GM10248 (cell line): ENCODE measurements at regions not wholly inside any gene's neighbourhood (a gene's known extent, or its start where the extent isn't known, plus 50 kb on each side); places are given as distances from the start of the nearest gene placed in this dataset.

Experiments
- CTCF ChIA-PET: fragments of 300-600 bp; sonication (Branson Sonifier 250); formaldehyde crosslinking; extraction: SDS; loops from one replicate; lab custom pipeline; 2021; ENCODE audit warnings: antibody characterized with exemption; lab: Yijun Ruan, JAX
- POLR2A ChIA-PET: fragments of 350-650 bp; sonication (Branson Sonifier 250); formaldehyde crosslinking; extraction: SDS; loops from one replicate; lab custom pipeline; 2020; ENCODE audit warnings: antibody characterized with exemption; lab: Yijun Ruan, JAX
- DNase-seq: peaks from one replicate; pipeline ENCODE4 v3.0.0; 2012; ENCODE audit errors: extremely low spot score
- TF ChIP-seq, protein P1 (sequence below): IDR thresholded peaks from 2 replicates; pipeline ENCODE4 v1.5.1; 2012; ENCODE audit warnings: mild to moderate bottlenecking, low read depth; ENCODE audit errors: extremely low read depth, missing control alignments, control extremely low read depth

GRCh38 chr2:117555965-117556364, 258.5 kb upstream of the DDX18 start:
- TF ChIP-seq, protein P1, sequence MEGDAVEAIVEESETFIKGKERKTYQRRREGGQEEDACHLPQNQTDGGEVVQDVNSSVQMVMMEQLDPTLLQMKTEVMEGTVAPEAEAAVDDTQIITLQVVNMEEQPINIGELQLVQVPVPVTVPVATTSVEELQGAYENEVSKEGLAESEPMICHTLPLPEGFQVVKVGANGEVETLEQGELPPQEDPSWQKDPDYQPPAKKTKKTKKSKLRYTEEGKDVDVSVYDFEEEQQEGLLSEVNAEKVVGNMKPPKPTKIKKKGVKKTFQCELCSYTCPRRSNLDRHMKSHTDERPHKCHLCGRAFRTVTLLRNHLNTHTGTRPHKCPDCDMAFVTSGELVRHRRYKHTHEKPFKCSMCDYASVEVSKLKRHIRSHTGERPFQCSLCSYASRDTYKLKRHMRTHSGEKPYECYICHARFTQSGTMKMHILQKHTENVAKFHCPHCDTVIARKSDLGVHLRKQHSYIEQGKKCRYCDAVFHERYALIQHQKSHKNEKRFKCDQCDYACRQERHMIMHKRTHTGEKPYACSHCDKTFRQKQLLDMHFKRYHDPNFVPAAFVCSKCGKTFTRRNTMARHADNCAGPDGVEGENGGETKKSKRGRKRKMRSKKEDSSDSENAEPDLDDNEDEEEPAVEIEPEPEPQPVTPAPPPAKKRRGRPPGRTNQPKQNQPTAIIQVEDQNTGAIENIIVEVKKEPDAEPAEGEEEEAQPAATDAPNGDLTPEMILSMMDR: no peak
- no peak for DNase-seq
- ChIA-PET CTCF (interaction anchor here (1.4 kb wide), 1 partner anchor 20 kb away, joined by 4 read pairs; no protein-coding TSS in a partner anchor), POLR2A (no interaction called here)

DNA sequence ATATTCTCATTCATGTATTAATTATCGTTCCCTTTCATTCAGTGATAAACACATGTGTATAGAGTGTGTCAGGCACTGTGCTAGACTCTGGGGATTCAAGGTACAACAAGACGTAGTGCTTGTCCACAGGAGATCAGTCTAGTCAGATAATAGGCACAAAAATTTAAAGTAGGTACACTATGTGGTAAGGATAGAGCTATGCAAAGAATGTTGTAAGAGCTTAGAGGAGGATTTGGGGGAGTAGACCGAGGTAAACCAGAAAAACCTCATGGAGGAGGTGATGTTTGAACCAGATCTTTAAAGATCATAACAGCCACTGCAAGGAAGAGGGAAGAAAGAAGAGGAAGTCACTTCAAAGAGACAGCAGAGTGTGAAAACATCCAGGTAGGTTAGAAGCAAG, 256.9 kb upstream of the DDX18 start:
- no peak for DNase-seq
- CTCF ChIA-PET: interaction anchor here (1.4 kb wide), 1 partner anchor 14 kb away, joined by 3 read pairs; no protein-coding TSS in a partner anchor
- TF ChIP-seq, protein P1: no peak
- POLR2A ChIA-PET: no interaction called here

DNA sequence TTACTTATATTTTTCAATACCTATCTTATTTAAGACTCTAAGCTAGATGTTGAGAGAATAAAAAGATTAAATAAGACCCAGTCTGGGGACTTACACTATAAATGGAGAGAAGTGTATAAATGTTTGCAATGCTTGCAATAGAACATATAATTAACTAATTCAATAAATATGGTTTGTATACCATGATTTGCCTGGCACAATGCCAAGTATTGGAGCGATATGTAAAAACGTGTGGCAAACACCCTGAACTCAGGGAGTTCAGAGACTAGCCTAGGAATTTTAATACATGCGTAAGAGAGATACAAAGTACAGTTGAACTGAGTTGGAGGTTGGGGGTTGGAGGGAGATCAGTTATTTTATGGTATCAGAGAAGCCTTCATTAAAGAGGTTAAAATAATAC, 251.8 kb upstream of the DDX18 start:
- TF ChIP-seq, protein P1: no peak
- POLR2A ChIA-PET: no interaction called here
- no peak for DNase-seq
- CTCF ChIA-PET: no interaction called here

- ChIA-PET CTCF (no interaction called here), POLR2A (no interaction called here)
- DNase-seq: no peak
- TF ChIP-seq, protein P1: no peak
These were observed 242.7 kb upstream of the DDX18 start for GRCh38 chr2:117571590-117572349.

GRCh38 chr2:117587310-117587709, 227.2 kb upstream of the DDX18 start:
- ChIA-PET CTCF (no interaction called here), POLR2A (no interaction called here)
- no peak for DNase-seq
- TF ChIP-seq, protein P1: no peak

DNA sequence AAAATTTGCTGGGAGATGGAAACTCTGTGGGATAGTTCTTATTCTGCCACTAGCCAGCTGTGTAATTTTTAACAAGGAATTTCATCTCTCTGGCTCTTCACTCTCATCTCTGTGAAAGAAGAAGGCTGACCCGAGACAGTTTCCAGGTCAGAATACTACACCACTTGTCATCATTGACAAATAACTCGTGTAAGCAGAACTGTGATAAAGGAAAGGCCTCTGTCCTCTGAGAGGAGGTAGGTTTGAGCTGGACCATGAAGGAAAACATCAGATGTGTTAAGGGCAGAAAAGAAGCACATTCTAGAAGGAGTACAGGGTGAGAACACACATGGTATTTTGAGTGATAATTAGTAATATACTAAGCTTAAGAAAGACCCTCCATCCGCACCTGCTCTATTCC, 211.4 kb upstream of the DDX18 start:
- ChIA-PET POLR2A (no interaction called here), CTCF (no interaction called here)

More for the DNA sequence above, 211.4 kb upstream of the DDX18 start:
- TF ChIP-seq, protein P1: no peak
- no peak for DNase-seq
